ENCODE measurements at regions not wholly inside any gene's neighbourhood (a gene's known extent, or its start where the extent isn't known, plus 50 kb on each side); places are given as distances from the start of the nearest gene placed in this dataset.
"Not testable (repeated sequence)": the region's sequence is repeated elsewhere in the genome, so short reads cannot be mapped to it uniquely, and the experiment has no call there.

- no peak for DNase-seq
Measured at GRCh38 chr4:188976644-188977115, 837.4 kb downstream of the TRIML1 start.

- DNase-seq, result not testable (repeated sequence)
Measured at GRCh38 chr4:188977232-188977631, 838.0 kb downstream of the TRIML1 start.

GRCh38 chr4:188984518-188984917 lies 845.3 kb downstream of the TRIML1 start:
- no peak for DNase-seq

GRCh38 chr4:188986271-188986689 lies 847.0 kb downstream of the TRIML1 start:
- no peak for DNase-seq

GRCh38 chr4:188987011-188987410 lies 847.8 kb downstream of the TRIML1 start:
- DNase-seq, result no peak

GRCh38 chr4:188988131-188988530 lies 848.9 kb downstream of the TRIML1 start:
- no peak for DNase-seq

- no peak for DNase-seq
Measured at GRCh38 chr4:188989371-188989770, 850.1 kb downstream of the TRIML1 start.

- DNase-seq, result no peak
Measured at GRCh38 chr4:188992706-188993105, 853.5 kb downstream of the TRIML1 start.

GRCh38 chr4:188993871-188994270 lies 854.6 kb downstream of the TRIML1 start:
- DNase-seq, result no peak

- no peak for DNase-seq
Measured at GRCh38 chr4:189001283-189001970, 862.2 kb downstream of the TRIML1 start.

- no peak for DNase-seq
Measured at GRCh38 chr4:189001971-189002450, 862.8 kb downstream of the TRIML1 start.

- no peak for DNase-seq
Measured at GRCh38 chr4:189002475-189002874, 863.2 kb downstream of the TRIML1 start.

GRCh38 chr4:189010452-189011217 lies 871.4 kb downstream of the TRIML1 start:
- not testable (repeated sequence) for DNase-seq

GRCh38 chr4:189021831-189022230 lies 882.6 kb downstream of the TRIML1 start:
- DNase-seq, result no peak

GRCh38 chr4:189022440-189023035 lies 883.3 kb downstream of the TRIML1 start:
- no peak for DNase-seq

- no peak for DNase-seq
Measured at GRCh38 chr4:189029976-189030504, 890.8 kb downstream of the TRIML1 start.

- no peak for DNase-seq
Measured at GRCh38 chr4:189032606-189033338, 893.5 kb downstream of the TRIML1 start.

GRCh38 chr4:189033801-189034347 lies 894.6 kb downstream of the TRIML1 start:
- DNase-seq, result no peak

GRCh38 chr4:189035091-189035490 lies 895.9 kb downstream of the TRIML1 start:
- DNase-seq, result no peak

GRCh38 chr4:189035654-189036053 lies 896.4 kb downstream of the TRIML1 start:
- no peak for DNase-seq

- no peak for DNase-seq
Measured at GRCh38 chr4:189036906-189037305, 897.7 kb downstream of the TRIML1 start.

GRCh38 chr4:189046642-189047041 lies 894.0 kb upstream of the FRG1 start:
- DNase-seq, result no peak
